Calu3 (cell line): ENCODE measurements at regions not wholly inside any gene's neighbourhood (a gene's known extent, or its start where the extent isn't known, plus 50 kb on each side); places are given as distances from the start of the nearest gene placed in this dataset.

Experiments
- BruUV-seq: library from RNA; stranded (reverse); fragments of 400-500 nt; replicated peaks from 2 replicates; lab custom pipeline; 2021; lab: Mats Ljungman, UMichigan
- CTCF ChIA-PET: fragments of 300-600 bp; sonication (Branson Sonifier 250); formaldehyde crosslinking; loops from one replicate; lab custom pipeline; 2022; ENCODE audit warnings: antibody characterized with exemption; lab: Charles Lee
- DNase-seq: peaks from one replicate; pipeline ENCODE4 v3.0.0; 2022
- H3K27ac Mint-ChIP-seq: one replicate; pipeline ENCODE4 v1.8.0; 2022; ENCODE audit warnings: mixed read lengths; ENCODE audit not compliant: unreplicated experiment
- H3K27me3 Mint-ChIP-seq: one replicate; pipeline ENCODE4 v1.8.0; 2022; ENCODE audit warnings: mixed read lengths; ENCODE audit not compliant: unreplicated experiment
- H3K36me3 Mint-ChIP-seq: one replicate; pipeline ENCODE4 v1.8.0; 2022; ENCODE audit warnings: mild to moderate bottlenecking, moderate library complexity, mixed read lengths; ENCODE audit not compliant: insufficient read depth, unreplicated experiment
- H3K4me1 Mint-ChIP-seq: one replicate; pipeline ENCODE4 v1.8.0; 2022; ENCODE audit warnings: mild to moderate bottlenecking, low read depth, mixed read lengths; ENCODE audit not compliant: unreplicated experiment
- H3K4me3 Mint-ChIP-seq: one replicate; pipeline ENCODE4 v1.8.0; 2022; ENCODE audit warnings: mild to moderate bottlenecking, low read depth, moderate library complexity, mixed read lengths; ENCODE audit not compliant: unreplicated experiment
- H3K9me3 Mint-ChIP-seq: one replicate; pipeline ENCODE4 v1.8.0; 2022; ENCODE audit warnings: low read depth, mixed read lengths; ENCODE audit not compliant: unreplicated experiment
- intact Hi-C: fragments of 100-400 bp; cut with micrococcal nuclease; formaldehyde crosslinking; loops from one replicate; pipeline ENCODE4 v1.10.0; 2022; ENCODE audit not compliant: unreplicated experiment
- TF ChIP-seq, protein P1 (sequence below): fragments of 200-600 bp; IDR thresholded peaks from one replicate; pipeline ENCODE4 v1.8.0; 2022; ENCODE audit warnings: antibody characterized with exemption; ENCODE audit not compliant: unreplicated experiment

DNA sequence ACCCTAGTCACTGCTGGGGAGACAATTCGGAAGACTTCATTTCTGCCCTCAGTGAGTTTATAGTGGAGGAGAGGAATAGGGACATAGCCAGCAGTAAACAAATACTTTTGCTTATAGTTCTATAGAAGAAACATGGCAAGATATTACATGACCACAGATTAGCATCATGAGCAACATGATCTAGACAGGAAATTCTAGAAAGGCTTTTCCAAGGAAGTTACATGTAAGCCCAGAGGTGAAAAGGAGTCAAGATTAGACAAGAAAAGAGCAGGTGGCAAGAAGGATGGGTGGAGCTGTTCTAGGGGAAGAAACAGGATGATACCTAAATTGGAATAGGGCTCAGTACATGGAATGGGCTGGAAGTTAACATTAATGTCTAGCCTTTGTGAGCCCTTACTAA, 82.8 kb upstream of the MYO10 start:
- no peaks in the 10 kb centered on the region for H3K4me1 Mint-ChIP-seq
- no peak for DNase-seq
- no peak overlapping the region for H3K27ac Mint-ChIP-seq
- H3K4me3 Mint-ChIP-seq, result no peak overlapping the region
- intact Hi-C loops, result no loop called here
- no peaks in the 10 kb centered on the region for H3K36me3 Mint-ChIP-seq
- H3K9me3 Mint-ChIP-seq, result no peaks in the 10 kb centered on the region
- BruUV-seq, result no TSS peak
- TF ChIP-seq, protein P1, sequence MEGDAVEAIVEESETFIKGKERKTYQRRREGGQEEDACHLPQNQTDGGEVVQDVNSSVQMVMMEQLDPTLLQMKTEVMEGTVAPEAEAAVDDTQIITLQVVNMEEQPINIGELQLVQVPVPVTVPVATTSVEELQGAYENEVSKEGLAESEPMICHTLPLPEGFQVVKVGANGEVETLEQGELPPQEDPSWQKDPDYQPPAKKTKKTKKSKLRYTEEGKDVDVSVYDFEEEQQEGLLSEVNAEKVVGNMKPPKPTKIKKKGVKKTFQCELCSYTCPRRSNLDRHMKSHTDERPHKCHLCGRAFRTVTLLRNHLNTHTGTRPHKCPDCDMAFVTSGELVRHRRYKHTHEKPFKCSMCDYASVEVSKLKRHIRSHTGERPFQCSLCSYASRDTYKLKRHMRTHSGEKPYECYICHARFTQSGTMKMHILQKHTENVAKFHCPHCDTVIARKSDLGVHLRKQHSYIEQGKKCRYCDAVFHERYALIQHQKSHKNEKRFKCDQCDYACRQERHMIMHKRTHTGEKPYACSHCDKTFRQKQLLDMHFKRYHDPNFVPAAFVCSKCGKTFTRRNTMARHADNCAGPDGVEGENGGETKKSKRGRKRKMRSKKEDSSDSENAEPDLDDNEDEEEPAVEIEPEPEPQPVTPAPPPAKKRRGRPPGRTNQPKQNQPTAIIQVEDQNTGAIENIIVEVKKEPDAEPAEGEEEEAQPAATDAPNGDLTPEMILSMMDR, result no peak
- no peaks in the 10 kb centered on the region for H3K27me3 Mint-ChIP-seq
- CTCF ChIA-PET, result no interaction called here

DNA sequence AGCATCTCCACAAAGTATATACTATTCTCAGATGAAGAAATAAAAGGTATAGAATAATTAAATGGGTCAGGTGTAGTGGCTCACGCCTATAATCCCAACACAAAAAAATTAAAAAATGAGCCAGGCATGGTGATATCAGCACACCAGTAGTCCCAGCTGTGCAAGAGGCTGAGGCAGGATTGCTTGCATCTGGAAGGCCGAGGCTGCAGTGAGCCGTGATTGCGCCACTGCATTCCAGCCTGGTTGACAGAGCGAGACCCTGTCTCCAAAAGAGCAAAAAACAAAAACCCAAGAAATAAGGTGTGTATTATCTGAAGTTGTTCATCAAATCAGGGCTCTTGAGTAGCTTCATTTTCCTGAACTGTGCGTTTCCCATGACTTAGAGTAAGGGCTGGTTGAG, 83.2 kb upstream of the MYO10 start:
- CTCF ChIA-PET, result no interaction called here
- intact Hi-C loops, result no loop called here

DNA sequence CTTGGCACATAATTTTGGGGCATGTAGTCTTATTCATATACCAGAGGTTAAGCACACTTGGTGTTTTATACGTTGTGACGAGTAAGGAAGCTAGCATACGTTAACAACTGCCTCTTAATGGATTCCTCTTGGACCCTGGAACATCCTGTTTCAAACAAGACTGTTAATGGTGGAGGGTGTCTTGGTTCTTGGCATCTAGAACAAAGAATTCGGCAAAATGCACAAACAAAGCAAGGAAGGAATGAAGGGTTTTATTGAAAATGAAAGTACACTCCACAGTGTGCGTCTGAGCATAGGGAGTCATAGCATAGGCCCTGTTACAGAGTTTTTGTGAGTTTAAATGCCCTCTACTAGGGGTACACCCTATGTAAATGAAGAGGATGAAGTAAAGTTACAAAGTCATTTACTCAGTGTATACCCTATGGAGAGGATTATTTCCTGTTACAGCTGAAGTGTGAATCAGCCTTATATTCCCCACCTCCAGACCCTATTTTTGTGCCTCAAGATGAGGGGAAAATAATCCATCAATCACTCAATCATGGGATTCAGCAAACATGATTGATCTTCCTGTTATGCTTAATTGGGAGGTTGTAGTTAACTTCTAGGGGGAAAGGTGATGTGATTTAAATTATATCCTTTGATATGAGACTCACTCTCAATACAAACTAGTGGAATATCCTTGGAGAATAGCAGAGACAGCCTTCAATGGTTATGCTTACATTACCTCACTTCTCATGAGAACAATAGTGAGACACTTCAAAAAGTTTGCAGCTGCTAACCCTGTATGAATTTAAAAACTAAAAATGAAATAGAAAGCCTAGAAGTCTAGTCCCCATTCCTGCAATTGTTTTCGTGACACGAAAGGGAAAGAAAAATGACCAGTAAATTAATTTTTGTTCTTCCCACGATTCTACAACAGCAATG, 84.9 kb upstream of the MYO10 start:
- intact Hi-C loops, result no loop called here
- no peaks in the 10 kb centered on the region for H3K36me3 Mint-ChIP-seq
- CTCF ChIA-PET, result no interaction called here
- no peaks in the 10 kb centered on the region for H3K9me3 Mint-ChIP-seq
- H3K4me1 Mint-ChIP-seq, result no peaks in the 10 kb centered on the region
- H3K4me3 Mint-ChIP-seq, result no peak overlapping the region
- TF ChIP-seq, protein P1, result no peak
- H3K27me3 Mint-ChIP-seq, result no peaks in the 10 kb centered on the region
- BruUV-seq, result no TSS peak
- H3K27ac Mint-ChIP-seq, result no peak overlapping the region
- no peak for DNase-seq

More for the DNA sequence above, 83.2 kb upstream of the MYO10 start:
- no TSS peak for BruUV-seq
- H3K27ac Mint-ChIP-seq, result no peak overlapping the region
- H3K36me3 Mint-ChIP-seq, result no peaks in the 10 kb centered on the region
- no peak for DNase-seq
- H3K4me3 Mint-ChIP-seq, result no peak overlapping the region
- no peaks in the 10 kb centered on the region for H3K4me1 Mint-ChIP-seq
- H3K27me3 Mint-ChIP-seq, result no peaks in the 10 kb centered on the region
- H3K9me3 Mint-ChIP-seq, result no peaks in the 10 kb centered on the region
- TF ChIP-seq, protein P1, result no peak

DNA sequence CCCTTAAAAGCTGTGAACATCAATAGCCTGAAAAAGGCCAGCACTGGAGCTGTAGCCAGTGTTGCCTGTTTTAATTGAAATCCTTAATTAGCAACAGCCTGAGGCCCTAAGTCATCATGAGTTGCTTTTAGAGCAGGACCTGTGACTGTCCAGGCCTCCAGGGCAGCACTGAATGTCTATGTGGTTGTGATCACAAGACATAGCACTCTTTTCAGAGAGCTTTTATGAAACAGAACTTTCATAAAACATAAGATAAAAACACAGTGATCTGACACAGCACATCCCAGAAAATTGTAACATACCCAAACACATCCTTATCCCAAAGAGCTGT, 85.5 kb upstream of the MYO10 start:
- Mint-ChIP-seq H3K27me3 (no peaks in the 10 kb centered on the region), H3K4me3 (no peak overlapping the region), H3K27ac (no peak overlapping the region), H3K36me3 (no peaks in the 10 kb centered on the region), H3K4me1 (no peaks in the 10 kb centered on the region), H3K9me3 (no peaks in the 10 kb centered on the region)
- no TSS peak for BruUV-seq
- no peak for DNase-seq
- CTCF ChIA-PET, result no interaction called here
- TF ChIP-seq, protein P1, result no peak
- intact Hi-C loops, result no loop called here
